NCI-H2227 (cell line): ENCODE measurements at regions not wholly inside any gene's neighbourhood (a gene's known extent, or its start where the extent isn't known, plus 50 kb on each side); places are given as distances from the start of the nearest gene placed in this dataset.
"Not testable (repeated sequence)": the region's sequence is repeated elsewhere in the genome, so short reads cannot be mapped to it uniquely, and the experiment has no call there.

Source experiments
- DNase-seq: peaks from one replicate; lab custom pipeline; 2025; ENCODE audit not compliant: unreplicated experiment; lab: John Stamatoyannopoulos, UW

DNA sequence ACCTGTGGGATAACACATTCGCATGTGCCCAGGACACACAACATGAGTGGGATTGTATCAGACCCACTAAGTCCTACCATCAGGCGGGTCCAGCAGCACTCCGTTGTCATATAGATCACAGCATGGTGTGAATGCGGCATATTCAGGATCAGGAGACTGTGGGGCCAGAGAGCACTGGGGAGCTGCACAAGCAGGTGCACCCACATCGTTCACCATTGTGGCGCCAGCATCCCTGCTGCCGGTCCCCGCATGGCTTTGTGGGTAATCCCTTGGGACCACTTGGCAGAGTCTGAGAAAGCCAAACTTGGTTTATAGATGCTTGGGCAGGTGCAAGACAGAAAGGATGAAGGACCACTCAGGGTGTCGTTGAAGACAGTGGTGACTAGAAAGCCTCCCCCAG lies 201.6 kb upstream of the B3GAT1 start:
- no peak for DNase-seq

DNA sequence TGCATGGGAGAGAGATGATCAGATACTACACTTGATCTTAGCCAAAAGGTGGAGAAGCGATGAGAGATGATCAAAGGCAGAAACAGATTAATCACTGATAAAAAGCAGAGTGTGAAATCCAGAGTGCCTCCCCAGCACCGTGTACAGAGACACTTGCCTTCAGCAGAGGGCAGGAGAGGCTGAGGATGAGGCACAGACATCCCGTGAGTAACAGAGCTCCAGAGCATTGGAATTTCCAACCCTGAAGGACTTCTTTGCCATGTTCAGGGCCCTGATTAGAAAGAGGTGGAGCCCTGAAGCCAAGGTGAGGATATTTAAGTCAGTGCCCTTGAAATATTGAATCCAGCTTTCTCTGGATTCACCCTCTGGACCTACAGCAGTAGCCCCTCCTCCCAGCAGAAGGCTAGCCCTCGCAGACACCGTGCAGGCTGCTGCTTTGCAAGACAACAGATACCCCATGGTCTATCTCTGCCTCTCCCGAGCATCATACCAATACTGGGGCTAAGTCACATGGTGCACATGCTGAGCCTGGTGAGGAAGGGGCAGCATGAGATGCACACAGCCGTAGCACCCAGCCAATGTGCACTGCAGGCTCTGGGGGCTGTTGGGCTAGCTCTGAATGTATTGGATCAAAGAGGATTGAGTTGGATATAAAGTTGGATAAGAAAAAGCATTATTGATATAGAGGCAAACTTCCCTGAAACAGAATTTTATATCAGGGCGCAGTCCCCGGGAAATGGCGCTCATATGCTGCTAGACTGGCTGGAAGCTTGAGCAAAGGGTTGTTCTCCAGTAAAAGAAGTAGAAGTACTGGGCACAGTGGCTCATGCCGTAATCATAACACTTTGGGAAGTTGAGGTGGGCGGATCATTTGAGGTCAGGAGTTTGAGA lies 200.3 kb upstream of the B3GAT1 start:
- no peak for DNase-seq

DNA sequence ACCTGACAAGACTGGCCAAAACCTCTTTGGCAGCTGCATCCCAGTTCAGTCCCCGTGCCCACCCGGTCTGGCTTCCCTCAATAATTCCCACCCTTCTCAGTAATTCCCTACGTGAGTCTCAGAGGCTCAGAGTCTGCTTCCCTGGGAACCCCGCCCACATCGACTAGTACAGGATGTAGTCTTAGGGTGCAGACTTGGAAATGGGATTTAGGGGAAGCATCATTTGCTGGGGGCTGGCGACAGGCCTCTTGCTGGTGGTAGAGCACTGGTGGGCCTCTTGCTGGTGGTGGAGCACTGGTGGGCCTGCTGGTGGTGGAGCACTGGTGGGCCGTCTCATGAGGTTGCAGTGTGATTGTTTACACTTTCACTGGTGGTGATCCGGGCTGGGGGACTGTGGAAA lies 199.5 kb upstream of the B3GAT1 start:
- DNase-seq = no peak

DNA sequence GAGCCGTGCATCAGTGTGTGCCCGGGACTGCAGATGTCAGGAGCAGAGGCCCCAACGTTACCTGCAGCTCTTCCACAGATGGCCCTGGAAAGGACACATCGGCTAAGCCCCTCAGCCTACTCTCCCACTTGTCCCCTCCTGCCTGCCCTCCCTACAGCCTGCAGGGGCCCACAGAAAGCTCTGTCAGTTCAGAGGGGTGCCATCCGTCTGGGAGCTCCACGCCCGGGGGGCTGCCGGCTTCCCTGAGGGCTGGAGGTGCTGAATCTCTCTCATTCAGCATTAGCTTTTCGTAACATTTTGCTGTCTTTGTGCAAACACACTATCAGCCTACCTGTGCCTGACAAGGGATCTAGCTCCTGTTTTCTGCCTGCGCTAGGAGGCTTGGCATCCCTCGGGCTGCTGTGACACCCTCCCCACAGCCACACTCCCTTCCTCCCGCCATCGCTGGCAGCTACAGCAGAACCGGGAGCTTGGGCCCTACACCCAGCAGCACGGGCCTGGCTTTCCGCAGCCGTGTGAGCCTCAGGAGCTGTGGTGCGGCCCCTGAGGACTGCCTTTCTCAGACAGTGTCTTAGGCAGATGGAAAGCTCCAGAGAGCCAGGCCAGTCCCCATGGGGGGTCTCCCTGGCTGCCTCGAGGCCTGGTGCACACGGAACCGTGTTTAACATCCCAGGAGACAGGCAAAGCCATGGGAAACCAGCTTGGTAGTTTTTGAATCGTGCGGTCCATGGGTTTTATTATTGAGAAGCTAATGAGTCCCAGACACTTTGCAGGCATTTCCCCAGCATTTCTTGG lies 198.3 kb upstream of the B3GAT1 start:
- no peak for DNase-seq

- DNase-seq = no peak
Measured at GRCh38 chr11:134609361-134610115, 197.5 kb upstream of the B3GAT1 start.

DNA sequence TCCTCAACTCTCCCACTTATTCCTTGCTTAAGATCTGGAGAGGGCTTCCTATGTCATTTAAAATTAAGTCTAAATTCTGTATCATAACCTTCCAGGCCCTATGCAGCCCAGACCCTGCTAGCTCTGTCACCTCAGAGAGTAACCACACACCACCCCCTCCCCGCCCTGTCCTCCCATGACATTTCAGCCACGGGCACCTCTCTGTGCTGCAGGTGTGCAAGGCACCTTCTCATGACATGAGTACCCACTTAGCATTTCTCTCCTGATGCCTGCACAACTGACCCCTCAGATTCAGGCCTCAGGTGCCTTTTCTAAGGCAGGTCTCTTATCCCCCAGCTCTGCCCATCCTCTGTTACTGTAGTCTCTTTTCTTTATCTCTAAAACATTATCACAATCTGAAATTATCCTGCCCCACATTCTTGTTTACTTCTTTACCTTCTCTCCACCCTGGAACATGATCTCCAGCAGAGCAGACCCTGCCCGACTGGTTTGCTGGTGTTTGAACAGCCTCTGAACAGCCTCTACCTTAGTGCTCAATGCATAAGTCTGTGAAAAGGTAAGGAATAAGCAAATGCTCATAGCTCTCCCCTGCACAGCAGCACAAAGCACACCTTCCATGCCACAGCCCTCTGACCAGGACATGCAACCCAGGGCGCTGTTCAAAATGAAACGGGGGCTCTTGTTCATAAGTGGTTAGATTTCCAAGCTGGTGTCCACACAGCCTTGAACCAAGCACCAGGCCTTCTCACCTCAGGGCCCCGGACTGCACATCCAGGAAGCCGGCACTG lies 196.1 kb upstream of the B3GAT1 start:
- no peak for DNase-seq

DNA sequence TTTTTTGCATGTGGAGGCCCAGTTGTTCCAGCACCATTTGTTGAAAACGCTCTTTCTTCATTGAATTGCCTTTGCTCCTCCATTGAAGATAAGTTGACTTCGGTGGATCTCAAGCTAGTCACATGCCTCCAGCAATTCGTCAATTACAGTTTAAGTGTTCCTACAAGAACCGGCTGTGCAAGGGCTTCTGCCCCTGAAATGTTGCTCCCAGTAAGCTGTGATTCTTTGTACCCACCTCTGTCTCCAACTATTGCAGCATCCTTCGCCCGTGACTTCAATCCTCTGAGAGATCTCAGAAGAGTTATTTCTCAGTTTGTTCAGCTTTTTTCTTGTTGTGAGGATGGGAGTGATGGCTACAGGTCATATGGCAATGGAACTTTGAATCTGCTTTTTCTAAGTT lies 194.2 kb upstream of the B3GAT1 start:
- DNase-seq = no peak

- no peak for DNase-seq
Measured at GRCh38 chr11:134604886-134605285, 192.8 kb upstream of the B3GAT1 start.

- DNase-seq = no peak
Measured at GRCh38 chr11:134599299-134599771, 187.3 kb upstream of the B3GAT1 start.

DNA sequence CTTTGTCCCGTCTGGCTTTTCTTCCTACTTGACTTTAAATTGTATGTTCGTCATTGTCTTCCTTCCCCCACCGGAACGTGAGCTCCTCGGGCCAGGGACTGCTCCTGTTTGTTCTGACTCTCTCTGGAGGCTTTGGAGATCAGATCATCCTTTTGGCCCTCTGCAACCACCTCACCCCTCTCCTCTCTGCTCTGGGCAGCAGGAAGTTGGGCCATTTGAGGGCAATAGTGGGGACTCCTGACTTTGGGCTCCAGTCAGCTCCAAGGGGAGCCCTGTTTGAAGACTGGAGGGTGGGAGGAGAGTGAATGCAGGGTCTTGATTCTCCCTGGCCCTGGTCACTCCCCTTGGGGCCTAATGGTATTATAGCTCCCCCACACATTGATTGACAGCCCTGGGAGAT lies 186.3 kb upstream of the B3GAT1 start:
- no peak for DNase-seq

GRCh38 chr11:134597452-134597851 lies 185.4 kb upstream of the B3GAT1 start:
- no peak for DNase-seq

DNA sequence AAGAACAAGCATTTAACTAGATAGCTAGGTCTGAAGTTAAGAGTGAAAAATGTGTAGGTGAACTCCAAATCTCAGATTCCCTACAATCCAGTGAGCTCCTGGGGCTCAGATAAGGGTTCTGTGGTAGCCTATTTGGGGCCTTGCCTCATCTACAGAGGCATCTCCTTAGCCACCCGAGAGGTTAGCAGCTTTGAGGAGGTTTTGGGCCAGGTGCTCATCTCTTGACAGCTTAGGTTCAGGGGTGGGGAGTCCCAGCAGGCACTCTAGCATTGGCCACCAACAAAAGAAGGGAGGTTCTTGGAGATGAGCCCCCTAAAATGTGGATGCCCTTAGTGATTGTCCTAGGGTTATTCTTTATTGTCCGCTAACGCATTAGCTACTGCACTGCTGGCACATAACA lies 184.4 kb upstream of the B3GAT1 start:
- DNase-seq = no peak

DNA sequence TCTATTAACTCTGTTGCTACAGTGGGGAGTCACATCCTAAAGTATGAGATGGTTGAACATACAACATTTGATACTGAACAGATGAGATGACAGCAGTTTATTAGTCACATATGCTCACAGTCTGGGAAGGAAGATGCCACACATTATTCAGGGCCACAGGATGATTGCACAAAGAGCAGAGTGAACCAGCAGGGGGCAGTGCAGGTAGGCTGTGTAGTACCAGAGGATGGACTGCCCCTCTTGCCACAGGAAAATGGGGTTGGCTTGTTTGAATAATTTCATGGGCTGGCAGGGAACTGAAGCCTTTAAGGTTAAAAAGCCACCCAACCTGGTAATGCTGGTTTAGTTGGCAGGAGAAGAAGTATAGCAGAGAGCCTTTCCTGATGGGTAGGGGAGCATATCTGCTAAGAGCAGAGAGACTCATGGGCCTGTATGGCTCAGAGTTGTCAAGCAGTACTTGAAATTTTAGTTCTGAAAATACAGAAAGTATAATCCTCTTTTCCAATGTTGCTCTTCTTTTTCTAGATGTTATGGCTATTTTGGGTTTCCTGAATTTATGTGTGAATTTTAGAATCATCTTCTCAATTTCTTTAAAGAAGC lies 180.4 kb upstream of the B3GAT1 start:
- DNase-seq = no peak

- no peak for DNase-seq
Measured at GRCh38 chr11:134591338-134591737, 179.3 kb upstream of the B3GAT1 start.

DNA sequence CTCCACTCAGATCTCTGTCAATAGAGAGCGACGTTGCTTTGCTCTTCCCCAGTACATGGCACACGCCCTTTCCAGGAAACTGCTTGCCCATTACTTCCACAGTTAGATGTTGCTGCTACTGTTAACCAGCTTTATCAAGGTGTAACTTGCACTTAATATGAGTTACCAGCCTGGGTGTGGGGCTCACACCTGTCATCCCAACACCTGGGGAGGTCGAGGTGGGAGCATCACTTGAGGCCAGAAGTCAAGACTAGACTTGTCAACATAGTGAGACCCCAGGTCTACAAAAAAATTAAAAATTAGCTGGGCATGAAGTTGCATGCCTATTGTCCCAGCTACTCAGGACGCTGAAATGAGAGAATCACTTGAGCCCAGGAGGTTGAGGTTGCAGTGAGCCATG lies 177.1 kb upstream of the B3GAT1 start:
- no peak for DNase-seq

- DNase-seq = not testable (repeated sequence)
Measured at GRCh38 chr11:134588460-134589110, 176.5 kb upstream of the B3GAT1 start.

- DNase-seq = no peak
Measured at GRCh38 chr11:134587345-134587744, 175.3 kb upstream of the B3GAT1 start.

DNA sequence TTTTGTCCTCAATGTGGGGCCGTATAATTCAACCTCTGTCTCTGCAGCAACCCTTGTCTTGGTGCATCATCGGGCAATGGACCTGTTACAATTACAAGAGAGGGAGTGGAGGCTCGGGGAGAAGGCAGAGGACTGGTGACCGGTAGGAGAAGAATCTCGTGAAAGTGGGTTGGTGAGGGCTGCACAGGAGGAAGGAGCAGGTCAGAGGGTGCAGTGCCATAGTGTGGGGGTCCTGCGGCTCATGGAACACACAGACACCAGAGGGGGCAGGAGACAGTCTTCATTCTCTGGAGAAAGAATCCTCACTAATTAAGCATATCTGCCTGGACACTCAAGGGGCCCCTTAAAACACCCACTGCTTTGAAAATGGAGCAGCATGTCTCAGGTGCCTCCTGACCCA lies 174.7 kb upstream of the B3GAT1 start:
- DNase-seq = no peak

GRCh38 chr11:134585666-134586610 lies 173.9 kb upstream of the B3GAT1 start:
- DNase-seq = no peak
